Gastrocnemius medialis (tissue), 4 donors: ENCODE measurements at regions not wholly inside any gene's neighbourhood (a gene's known extent, or its start where the extent isn't known, plus 50 kb on each side); places are given as distances from the start of the nearest gene placed in this dataset.

Experiments used
- POLR2A ChIP-seq, 2 donors: fragments of 450-650 bp; IDR thresholded peaks; one replicate each; pipeline ENCODE4 v1.6.1; 2017; ENCODE audit warnings: antibody characterized with exemption in 2 of 2, mild to moderate bottlenecking in 2 of 2, moderate library complexity in 2 of 2
- TF ChIP-seq, protein P1 (sequence below), 5 experiments: fragments of 450-650 bp in 3 of 5; fragments of 200-600 bp in 2 of 5; sonication (generic) in 2 of 5; IDR thresholded peaks in 4 of 5; conservative IDR thresholded peaks in 1 of 5; 1 replicate in 4 of 5; 2 replicates in 1 of 5; pipeline ENCODE4 v1.5.1; 2016 to 2019; ENCODE audit warnings: antibody characterized with exemption in 5 of 5, mild to moderate bottlenecking in 3 of 5, moderate library complexity in 3 of 5

DNA sequence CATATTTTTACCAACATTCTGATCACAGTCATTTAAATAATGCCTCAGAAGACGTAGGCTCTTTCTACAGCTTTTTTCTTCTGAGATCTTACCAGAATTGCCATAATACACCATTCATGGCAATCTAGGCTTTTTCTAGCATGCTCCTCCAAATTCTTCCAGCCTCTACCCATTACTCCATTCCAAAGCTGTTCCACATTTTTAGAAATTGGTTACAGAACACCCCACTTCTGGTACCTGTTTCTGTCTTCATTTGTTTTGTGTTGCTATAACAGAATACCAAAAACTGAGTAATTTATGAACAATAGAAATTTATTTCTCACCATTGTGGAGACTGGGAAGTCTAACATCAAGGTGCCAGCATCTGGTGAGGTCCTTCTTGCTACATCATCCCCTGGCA is 385.4 kb downstream of the BRINP2 start:
- TF ChIP-seq, protein P1, sequence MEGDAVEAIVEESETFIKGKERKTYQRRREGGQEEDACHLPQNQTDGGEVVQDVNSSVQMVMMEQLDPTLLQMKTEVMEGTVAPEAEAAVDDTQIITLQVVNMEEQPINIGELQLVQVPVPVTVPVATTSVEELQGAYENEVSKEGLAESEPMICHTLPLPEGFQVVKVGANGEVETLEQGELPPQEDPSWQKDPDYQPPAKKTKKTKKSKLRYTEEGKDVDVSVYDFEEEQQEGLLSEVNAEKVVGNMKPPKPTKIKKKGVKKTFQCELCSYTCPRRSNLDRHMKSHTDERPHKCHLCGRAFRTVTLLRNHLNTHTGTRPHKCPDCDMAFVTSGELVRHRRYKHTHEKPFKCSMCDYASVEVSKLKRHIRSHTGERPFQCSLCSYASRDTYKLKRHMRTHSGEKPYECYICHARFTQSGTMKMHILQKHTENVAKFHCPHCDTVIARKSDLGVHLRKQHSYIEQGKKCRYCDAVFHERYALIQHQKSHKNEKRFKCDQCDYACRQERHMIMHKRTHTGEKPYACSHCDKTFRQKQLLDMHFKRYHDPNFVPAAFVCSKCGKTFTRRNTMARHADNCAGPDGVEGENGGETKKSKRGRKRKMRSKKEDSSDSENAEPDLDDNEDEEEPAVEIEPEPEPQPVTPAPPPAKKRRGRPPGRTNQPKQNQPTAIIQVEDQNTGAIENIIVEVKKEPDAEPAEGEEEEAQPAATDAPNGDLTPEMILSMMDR (IDR thresholded peaks at IDR 0.05 in 4 of 5, conservative IDR thresholded peaks at IDR 0.05 in 1 of 5): no peak
- TF ChIP-seq POLR2A (IDR thresholded peaks at IDR 0.05): no peak
